ENCODE measurements at regions not wholly inside any gene's neighbourhood (a gene's known extent, or its start where the extent isn't known, plus 50 kb on each side); places are given as distances from the start of the nearest gene placed in this dataset.

DNA sequence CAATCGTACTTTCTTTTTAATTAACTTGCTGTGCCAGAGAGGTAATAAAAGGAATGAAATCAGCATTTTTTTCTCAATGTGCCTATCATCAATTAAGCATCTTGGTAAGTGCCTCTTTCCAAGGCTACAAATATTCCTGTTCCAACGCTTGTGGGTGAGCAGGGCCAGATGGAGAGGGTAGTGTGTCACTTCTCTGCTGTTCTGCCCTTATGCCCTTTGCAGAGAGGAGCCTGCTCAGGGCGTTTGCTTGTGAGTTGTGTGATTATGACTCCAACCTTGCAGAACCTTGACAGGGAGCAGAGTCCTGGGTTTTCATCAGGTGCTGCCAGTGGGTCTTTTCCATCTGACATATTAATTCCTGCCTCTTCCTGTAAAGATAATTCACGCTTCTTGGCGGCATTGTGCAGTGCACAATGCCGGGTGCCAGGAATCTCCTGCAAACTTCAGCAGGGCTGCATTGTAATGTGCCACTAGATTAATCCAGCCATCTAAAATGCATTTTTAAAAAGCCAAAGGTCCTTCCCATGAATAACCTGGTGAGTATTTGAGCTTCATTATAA lies 234.4 kb downstream of the ARHGAP12 start:
- CTCF ChIA-PET = no interaction called here
- H3K4me3 ChIP-seq (ENCODE audit: low read depth in 2 of 2, low read length in 2 of 2) = no peak overlapping the region
- ATAC-seq = no peak
- in situ Hi-C loops (cut with HindIII; ENCODE audit: low pct_unique_long_range_greater_than_20kb, low sequenced_read_pairs) = no loop called here
- intact Hi-C loops (cut with micrococcal nuclease; ENCODE audit: unreplicated experiment) = no loop called here
- DNase-seq (ENCODE audit: low read depth, low spot score) = no peak
- H3K27me3 ChIP-seq (ENCODE audit: control insufficient read depth, insufficient read depth, low read length) = no peaks in the 10 kb centered on the region
- no peaks in the 10 kb centered on the region; the same call in 1 of the 2 replicates for H3K4me1 ChIP-seq (ENCODE audit: control insufficient read depth, insufficient read depth, low read length)
- H3K27ac ChIP-seq (ENCODE audit: low read length) = no peak overlapping the region
- no peak for TF ChIP-seq TCF7L2 (IDR thresholded peaks at IDR 0.05; ENCODE audit: low read depth, low read length)
- TF ChIP-seq, protein P1, sequence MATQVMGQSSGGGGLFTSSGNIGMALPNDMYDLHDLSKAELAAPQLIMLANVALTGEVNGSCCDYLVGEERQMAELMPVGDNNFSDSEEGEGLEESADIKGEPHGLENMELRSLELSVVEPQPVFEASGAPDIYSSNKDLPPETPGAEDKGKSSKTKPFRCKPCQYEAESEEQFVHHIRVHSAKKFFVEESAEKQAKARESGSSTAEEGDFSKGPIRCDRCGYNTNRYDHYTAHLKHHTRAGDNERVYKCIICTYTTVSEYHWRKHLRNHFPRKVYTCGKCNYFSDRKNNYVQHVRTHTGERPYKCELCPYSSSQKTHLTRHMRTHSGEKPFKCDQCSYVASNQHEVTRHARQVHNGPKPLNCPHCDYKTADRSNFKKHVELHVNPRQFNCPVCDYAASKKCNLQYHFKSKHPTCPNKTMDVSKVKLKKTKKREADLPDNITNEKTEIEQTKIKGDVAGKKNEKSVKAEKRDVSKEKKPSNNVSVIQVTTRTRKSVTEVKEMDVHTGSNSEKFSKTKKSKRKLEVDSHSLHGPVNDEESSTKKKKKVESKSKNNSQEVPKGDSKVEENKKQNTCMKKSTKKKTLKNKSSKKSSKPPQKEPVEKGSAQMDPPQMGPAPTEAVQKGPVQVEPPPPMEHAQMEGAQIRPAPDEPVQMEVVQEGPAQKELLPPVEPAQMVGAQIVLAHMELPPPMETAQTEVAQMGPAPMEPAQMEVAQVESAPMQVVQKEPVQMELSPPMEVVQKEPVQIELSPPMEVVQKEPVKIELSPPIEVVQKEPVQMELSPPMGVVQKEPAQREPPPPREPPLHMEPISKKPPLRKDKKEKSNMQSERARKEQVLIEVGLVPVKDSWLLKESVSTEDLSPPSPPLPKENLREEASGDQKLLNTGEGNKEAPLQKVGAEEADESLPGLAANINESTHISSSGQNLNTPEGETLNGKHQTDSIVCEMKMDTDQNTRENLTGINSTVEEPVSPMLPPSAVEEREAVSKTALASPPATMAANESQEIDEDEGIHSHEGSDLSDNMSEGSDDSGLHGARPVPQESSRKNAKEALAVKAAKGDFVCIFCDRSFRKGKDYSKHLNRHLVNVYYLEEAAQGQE (IDR thresholded peaks at IDR 0.05; ENCODE audit: insufficient read depth in 1 of 2, low read depth in 2 of 2, low read length in 1 of 2) = no peak
- no peak for TF ChIP-seq SIN3A (IDR thresholded peaks at IDR 0.05; ENCODE audit: borderline replicate concordance, insufficient read depth, low read depth, low read length)
- TF ChIP-seq, protein P2, sequence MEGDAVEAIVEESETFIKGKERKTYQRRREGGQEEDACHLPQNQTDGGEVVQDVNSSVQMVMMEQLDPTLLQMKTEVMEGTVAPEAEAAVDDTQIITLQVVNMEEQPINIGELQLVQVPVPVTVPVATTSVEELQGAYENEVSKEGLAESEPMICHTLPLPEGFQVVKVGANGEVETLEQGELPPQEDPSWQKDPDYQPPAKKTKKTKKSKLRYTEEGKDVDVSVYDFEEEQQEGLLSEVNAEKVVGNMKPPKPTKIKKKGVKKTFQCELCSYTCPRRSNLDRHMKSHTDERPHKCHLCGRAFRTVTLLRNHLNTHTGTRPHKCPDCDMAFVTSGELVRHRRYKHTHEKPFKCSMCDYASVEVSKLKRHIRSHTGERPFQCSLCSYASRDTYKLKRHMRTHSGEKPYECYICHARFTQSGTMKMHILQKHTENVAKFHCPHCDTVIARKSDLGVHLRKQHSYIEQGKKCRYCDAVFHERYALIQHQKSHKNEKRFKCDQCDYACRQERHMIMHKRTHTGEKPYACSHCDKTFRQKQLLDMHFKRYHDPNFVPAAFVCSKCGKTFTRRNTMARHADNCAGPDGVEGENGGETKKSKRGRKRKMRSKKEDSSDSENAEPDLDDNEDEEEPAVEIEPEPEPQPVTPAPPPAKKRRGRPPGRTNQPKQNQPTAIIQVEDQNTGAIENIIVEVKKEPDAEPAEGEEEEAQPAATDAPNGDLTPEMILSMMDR (IDR thresholded peaks at IDR 0.05) = no peak
- TF ChIP-seq POLR2AphosphoS5 (IDR thresholded peaks at IDR 0.05; ENCODE audit: low read depth, low read length) = no peak
- POLR2A ChIA-PET = no interaction called here
- H3K36me3 ChIP-seq (ENCODE audit: control insufficient read depth, insufficient read depth, low read length) = no peaks in the 10 kb centered on the region
- H3K9me3 ChIP-seq (ENCODE audit: control insufficient read depth, insufficient read depth, low read depth, low read length) = 0 out of 2 replicates have a peak, but pooled peaks cover 1% of the 10 kb centered on the region
- BruUV-seq (replicated peaks) = no TSS peak

DNA sequence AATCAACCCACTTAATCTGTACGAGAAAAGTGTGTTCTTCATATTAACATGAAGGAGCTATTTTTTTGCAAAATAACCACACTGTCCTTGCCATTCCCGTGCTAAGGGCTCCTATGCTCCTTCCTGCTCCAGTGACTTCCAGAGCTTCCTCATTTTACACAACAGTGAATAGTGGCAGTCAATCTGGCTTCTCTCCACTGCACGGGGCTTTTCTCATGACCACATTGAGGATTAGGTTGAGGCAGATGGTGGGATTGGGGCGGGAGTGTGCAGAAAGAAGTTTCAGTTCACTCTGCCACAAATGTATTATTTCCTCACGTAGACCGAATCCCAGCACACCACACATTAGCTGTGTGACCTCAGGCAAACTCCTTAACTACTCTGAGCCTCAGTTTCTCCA lies 235.1 kb downstream of the ARHGAP12 start:
- no peaks in the 10 kb centered on the region; the same call in 1 of the 2 replicates for H3K4me1 ChIP-seq (ENCODE audit: control insufficient read depth, insufficient read depth, low read length)
- intact Hi-C loops (cut with micrococcal nuclease; ENCODE audit: unreplicated experiment) (no loop called here), in situ Hi-C loops (cut with HindIII; ENCODE audit: low pct_unique_long_range_greater_than_20kb, low sequenced_read_pairs) (no loop called here)
- H3K4me3 ChIP-seq (ENCODE audit: low read depth in 2 of 2, low read length in 2 of 2) = no peak overlapping the region
- ATAC-seq = no peak
- peaks cover 5% of the 10 kb centered on the region; the same call in 1 of the 2 replicates for H3K9me3 ChIP-seq (ENCODE audit: control insufficient read depth, insufficient read depth, low read depth, low read length)
- BruUV-seq (replicated peaks) = no TSS peak
- ChIA-PET POLR2A (no interaction called here), CTCF (no interaction called here)
- H3K27ac ChIP-seq (ENCODE audit: low read length) = no peak overlapping the region
- TF ChIP-seq, protein P2 (IDR thresholded peaks at IDR 0.05) = no peak
- TF ChIP-seq POLR2AphosphoS5 (IDR thresholded peaks at IDR 0.05; ENCODE audit: low read depth, low read length) = no peak
- TF ChIP-seq, protein P1 (IDR thresholded peaks at IDR 0.05; ENCODE audit: insufficient read depth in 1 of 2, low read depth in 2 of 2, low read length in 1 of 2) = no peak
- TF ChIP-seq TCF7L2 (IDR thresholded peaks at IDR 0.05; ENCODE audit: low read depth, low read length) = no peak
- TF ChIP-seq SIN3A (IDR thresholded peaks at IDR 0.05; ENCODE audit: borderline replicate concordance, insufficient read depth, low read depth, low read length) = no peak
- no peaks in the 10 kb centered on the region for H3K36me3 ChIP-seq (ENCODE audit: control insufficient read depth, insufficient read depth, low read length)
- no peak for DNase-seq (ENCODE audit: low read depth, low spot score)
- no peaks in the 10 kb centered on the region for H3K27me3 ChIP-seq (ENCODE audit: control insufficient read depth, insufficient read depth, low read length)
